Osteoblast (primary cell): ENCODE measurements at regions not wholly inside any gene's neighbourhood (a gene's known extent, or its start where the extent isn't known, plus 50 kb on each side); places are given as distances from the start of the nearest gene placed in this dataset.

Experiments
- DNase-seq: peaks from one replicate; pipeline ENCODE4 v3.0.0; 2011; ENCODE audit warnings: low spot score, mixed read lengths; ENCODE audit not compliant: insufficient read length; ENCODE audit errors: missing footprints
- H2AFZ ChIP-seq: 2 replicates; pipeline ENCODE4 v1.6.0; 2011; ENCODE audit warnings: mild to moderate bottlenecking, low read length
- H3K27ac ChIP-seq: 2 replicates; pipeline ENCODE4 v1.5.1; 2011; ENCODE audit warnings: mild to moderate bottlenecking, low read depth, low read length, moderate library complexity
- H3K27me3 ChIP-seq: 2 replicates; pipeline ENCODE4 v1.6.0; 2012; ENCODE audit warnings: mild to moderate bottlenecking, control low read depth, inconsistent platforms, low read length, moderate library complexity; ENCODE audit not compliant: insufficient read depth
- H3K36me3 ChIP-seq: 2 replicates; pipeline ENCODE4 v1.5.1; 2011; ENCODE audit warnings: mild to moderate bottlenecking, low read length, control low read depth, moderate library complexity; ENCODE audit not compliant: insufficient read depth
- H3K4me1 ChIP-seq: 2 replicates; pipeline ENCODE4 v1.5.1; 2011; ENCODE audit warnings: mild to moderate bottlenecking, low read length, control low read depth, moderate library complexity; ENCODE audit not compliant: insufficient read depth
- H3K4me2 ChIP-seq: 2 replicates; pipeline ENCODE4 v1.6.0; 2011; ENCODE audit warnings: mild to moderate bottlenecking, low read length; ENCODE audit not compliant: insufficient read depth
- H3K4me3 ChIP-seq: fragments of 200-600 bp; sonication (generic); 3 replicates; pipeline ENCODE4 v1.5.1; 2012; ENCODE audit warnings: mild to moderate bottlenecking, low read length, inconsistent platforms; ENCODE audit not compliant: insufficient read depth
- H3K79me2 ChIP-seq: 2 replicates; pipeline ENCODE4 v1.6.0; 2012; ENCODE audit warnings: mild to moderate bottlenecking, low read length, control low read depth, inconsistent platforms; ENCODE audit not compliant: insufficient read depth
- H3K9me3 ChIP-seq: 2 replicates; pipeline ENCODE4 v1.5.1; 2011; ENCODE audit warnings: low read depth, low read length, control low read depth
- H4K20me1 ChIP-seq: 2 replicates; pipeline ENCODE4 v1.6.0; 2012; ENCODE audit warnings: mild to moderate bottlenecking, low read length, control low read depth; ENCODE audit not compliant: insufficient read depth
- CTCF ChIP-seq: IDR thresholded peaks from 2 replicates; pipeline ENCODE4 v1.5.1; 2011; ENCODE audit warnings: mild to moderate bottlenecking, low read depth, low read length, moderate library complexity; ENCODE audit errors: extremely low read depth

GRCh38 chr10:130371666-130372065 lies 235.5 kb downstream of the GLRX3 start:
- Histone ChIP-seq H3K36me3 (no peaks in the 10 kb centered on the region), H3K27ac (no peak overlapping the region), H3K27me3 (no peaks in the 10 kb centered on the region), H3K4me1 (no peaks in the 10 kb centered on the region), H3K4me2 (no peak overlapping the region), H3K79me2 (no peaks in the 10 kb centered on the region), H3K4me3 (no peak overlapping the region), H2AFZ (no peak overlapping the region), H3K9me3 (no peaks in the 10 kb centered on the region), H4K20me1 (no peaks in the 10 kb centered on the region)
- no peak for TF ChIP-seq CTCF
- no peak for DNase-seq

- H2AFZ ChIP-seq: no peak overlapping the region
- no peaks in the 10 kb centered on the region for H3K27me3 ChIP-seq
- no peak overlapping the region for H3K4me2 ChIP-seq
- TF ChIP-seq CTCF: no peak
- H3K4me1 ChIP-seq: no peaks in the 10 kb centered on the region
- no peak overlapping the region for H3K27ac ChIP-seq
- H3K9me3 ChIP-seq: no peaks in the 10 kb centered on the region
- H3K4me3 ChIP-seq: no peak overlapping the region
- no peaks in the 10 kb centered on the region for H3K36me3 ChIP-seq
- no peaks in the 10 kb centered on the region for H3K79me2 ChIP-seq
- DNase-seq: no peak
- H4K20me1 ChIP-seq: no peaks in the 10 kb centered on the region
Observed at GRCh38 chr10:130372222-130372621, 236.0 kb downstream of the GLRX3 start.

GRCh38 chr10:130372866-130373265 lies 236.7 kb downstream of the GLRX3 start:
- H3K4me3 ChIP-seq: no peak overlapping the region
- no peaks in the 10 kb centered on the region for H3K9me3 ChIP-seq
- no peaks in the 10 kb centered on the region for H3K27me3 ChIP-seq
- H4K20me1 ChIP-seq: no peaks in the 10 kb centered on the region
- no peak overlapping the region for H2AFZ ChIP-seq
- H3K27ac ChIP-seq: no peak overlapping the region
- TF ChIP-seq CTCF: no peak
- H3K36me3 ChIP-seq: no peaks in the 10 kb centered on the region
- H3K79me2 ChIP-seq: no peaks in the 10 kb centered on the region
- no peaks in the 10 kb centered on the region for H3K4me1 ChIP-seq
- no peak overlapping the region for H3K4me2 ChIP-seq
- no peak for DNase-seq

GRCh38 chr10:130377986-130378540 lies 241.9 kb downstream of the GLRX3 start:
- Histone ChIP-seq H3K4me1 (no peaks in the 10 kb centered on the region), H3K4me2 (no peak overlapping the region), H3K27ac (no peak overlapping the region), H3K79me2 (no peaks in the 10 kb centered on the region), H3K9me3 (no peaks in the 10 kb centered on the region), H3K4me3 (no peak overlapping the region), H3K27me3 (no peaks in the 10 kb centered on the region), H2AFZ (no peak overlapping the region), H4K20me1 (no peaks in the 10 kb centered on the region), H3K36me3 (no peaks in the 10 kb centered on the region)
- DNase-seq: no peak
- TF ChIP-seq CTCF: no peak
